Esophagus muscularis mucosa (tissue), 4 donors: ENCODE measurements at regions not wholly inside any gene's neighbourhood (a gene's known extent, or its start where the extent isn't known, plus 50 kb on each side); places are given as distances from the start of the nearest gene placed in this dataset.

Experiments used
- DNase-seq: peaks from one replicate; pipeline ENCODE4 v3.0.0-alpha.2; 2017; ENCODE audit errors: extremely low spot score
- H3K27ac ChIP-seq, 4 donors: fragments of 200-600 bp; sonication (generic); replicated peaks in 1 of 4; 1 replicate in 3 of 4; 2 replicates in 1 of 4; pipeline ENCODE4 v1.5.1; 2016 to 2019; ENCODE audit warnings: mild to moderate bottlenecking in 1 of 4
- H3K27me3 ChIP-seq, 4 donors: fragments of 200-600 bp; sonication (generic); one replicate each; pipeline versions ENCODE4 v1.5.1 to v1.6.0; 2016 to 2019
- H3K36me3 ChIP-seq, 4 donors: fragments of 200-600 bp; sonication (generic); one replicate each; pipeline ENCODE4 v1.5.1; 2016 to 2019
- H3K4me1 ChIP-seq, 4 donors: fragments of 200-600 bp; sonication (generic); one replicate each; pipeline ENCODE4 v1.5.1; 2016 to 2019
- H3K4me3 ChIP-seq, 4 donors: fragments of 200-600 bp; sonication (generic); 1 replicate in 2 of 4; 2 replicates in 2 of 4; pipeline ENCODE4 v1.5.1; 2016 to 2019; ENCODE audit warnings: mild to moderate bottlenecking in 4 of 4, moderate library complexity in 1 of 4
- H3K9me3 ChIP-seq, 4 donors: fragments of 200-600 bp; sonication (generic); 1 replicate in 3 of 4; 2 replicates in 1 of 4; pipeline ENCODE4 v1.5.1; 2016 to 2019
- EP300 ChIP-seq: sonication (generic); formaldehyde crosslinking; IDR thresholded peaks from one replicate; pipeline ENCODE4 v1.6.1; 2017; ENCODE audit warnings: antibody characterized with exemption
- POLR2A ChIP-seq: fragments of 450-650 bp; IDR thresholded peaks from one replicate; pipeline ENCODE4 v1.6.1; 2017; ENCODE audit warnings: antibody characterized with exemption, moderate library complexity, mild to moderate bottlenecking, low read depth
- POLR2AphosphoS5 ChIP-seq, 2 donors: sonication (generic); formaldehyde crosslinking; IDR thresholded peaks; one replicate each; pipeline ENCODE4 v1.6.1; 2017; ENCODE audit warnings: antibody characterized with exemption in 2 of 2
- WGBS: methylation state at CpG from one replicate; pipeline ENCODE4 v1.1.5; 2018; 5-methylcytosine and 5-hydroxymethylcytosine counted together
- intact Hi-C: fragments of 100-400 bp; cut with DNase I; formaldehyde crosslinking; loops from one replicate; pipeline ENCODE4 v1.15.1; 2023
- TF ChIP-seq, protein P1 (sequence below), 3 experiments: fragments of 200-600 bp in 2 of 3; fragments of 450-650 bp in 1 of 3; sonication (generic) in 2 of 3; IDR thresholded peaks; one replicate each; pipeline ENCODE4 v1.5.1; 2017 to 2019; ENCODE audit warnings: antibody characterized with exemption in 3 of 3, mild to moderate bottlenecking in 2 of 3, moderate library complexity in 1 of 3

DNA sequence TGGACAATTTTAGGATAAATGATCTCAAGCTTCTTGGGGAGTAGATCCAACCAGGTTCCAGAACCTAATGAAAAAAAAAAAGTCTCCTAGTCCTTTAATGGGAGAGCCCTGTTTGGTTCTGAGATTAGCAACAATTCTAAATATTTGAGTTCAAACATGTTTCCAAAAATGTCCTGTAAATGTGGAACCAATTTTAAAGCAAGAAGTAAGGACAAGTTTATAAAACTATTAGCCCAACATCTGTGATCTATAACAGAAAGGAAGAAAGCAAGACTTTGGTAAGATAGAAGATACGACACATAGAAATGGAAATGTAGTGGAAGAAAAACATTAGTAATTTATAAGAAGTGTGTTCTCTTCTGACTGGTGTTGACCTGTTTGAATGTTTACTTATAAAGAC lies 79.7 kb upstream of the SLC5A12 start:
- no peaks in the 10 kb centered on the region for H3K27me3 ChIP-seq
- H3K4me3 ChIP-seq, result no peak overlapping the region
- TF ChIP-seq, protein P1, sequence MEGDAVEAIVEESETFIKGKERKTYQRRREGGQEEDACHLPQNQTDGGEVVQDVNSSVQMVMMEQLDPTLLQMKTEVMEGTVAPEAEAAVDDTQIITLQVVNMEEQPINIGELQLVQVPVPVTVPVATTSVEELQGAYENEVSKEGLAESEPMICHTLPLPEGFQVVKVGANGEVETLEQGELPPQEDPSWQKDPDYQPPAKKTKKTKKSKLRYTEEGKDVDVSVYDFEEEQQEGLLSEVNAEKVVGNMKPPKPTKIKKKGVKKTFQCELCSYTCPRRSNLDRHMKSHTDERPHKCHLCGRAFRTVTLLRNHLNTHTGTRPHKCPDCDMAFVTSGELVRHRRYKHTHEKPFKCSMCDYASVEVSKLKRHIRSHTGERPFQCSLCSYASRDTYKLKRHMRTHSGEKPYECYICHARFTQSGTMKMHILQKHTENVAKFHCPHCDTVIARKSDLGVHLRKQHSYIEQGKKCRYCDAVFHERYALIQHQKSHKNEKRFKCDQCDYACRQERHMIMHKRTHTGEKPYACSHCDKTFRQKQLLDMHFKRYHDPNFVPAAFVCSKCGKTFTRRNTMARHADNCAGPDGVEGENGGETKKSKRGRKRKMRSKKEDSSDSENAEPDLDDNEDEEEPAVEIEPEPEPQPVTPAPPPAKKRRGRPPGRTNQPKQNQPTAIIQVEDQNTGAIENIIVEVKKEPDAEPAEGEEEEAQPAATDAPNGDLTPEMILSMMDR (IDR thresholded peaks at IDR 0.05), result no peak
- TF ChIP-seq POLR2AphosphoS5 (IDR thresholded peaks at IDR 0.05) (no peak), EP300 (no peak), POLR2A (no peak)
- H3K36me3 ChIP-seq, result no peaks in the 10 kb centered on the region
- 90% methylated on average over 1 of the region's 1 CpG for WGBS
- H3K4me1 ChIP-seq, result peaks cover 0 to 5% (median 0%) of the 10 kb centered on the region in 4 donors
- intact Hi-C loops, result no loop called here
- no peak for DNase-seq
- peaks cover 0 to 5% (median 0%) of the 10 kb centered on the region in 4 donors for H3K9me3 ChIP-seq
- H3K27ac ChIP-seq, result no peak overlapping the region

DNA sequence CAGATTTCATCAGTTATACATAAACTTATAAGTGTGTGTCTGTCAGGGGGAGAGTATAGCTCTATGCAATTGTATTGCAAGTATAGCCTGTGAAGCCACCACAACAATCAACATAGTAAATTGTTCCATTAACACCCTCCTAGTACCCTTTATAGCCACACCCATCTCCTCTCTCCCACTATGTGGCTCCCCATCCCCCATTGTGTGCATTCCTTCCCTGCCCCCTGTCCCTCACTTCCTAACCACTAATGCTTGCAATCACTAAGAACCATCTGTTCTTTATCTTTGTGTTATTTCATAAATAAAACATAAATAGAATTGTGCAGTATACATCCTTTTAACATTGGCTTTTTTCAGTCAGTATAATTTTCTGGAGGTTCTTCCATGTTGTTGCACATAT lies 83.1 kb upstream of the SLC5A12 start:
- Histone ChIP-seq H3K27ac (no peak overlapping the region), H3K9me3 (peaks cover 0 to 5% (median 0%) of the 10 kb centered on the region in 4 donors), H3K27me3 (no peaks in the 10 kb centered on the region), H3K36me3 (no peaks in the 10 kb centered on the region), H3K4me1 (peaks cover 0 to 5% (median 0%) of the 10 kb centered on the region in 4 donors), H3K4me3 (no peak overlapping the region)
- intact Hi-C loops, result no loop called here
- DNase-seq, result no peak
- TF ChIP-seq, protein P1 (IDR thresholded peaks at IDR 0.05), result no peak
- no peak for TF ChIP-seq POLR2A
- TF ChIP-seq EP300, result no peak
- TF ChIP-seq POLR2AphosphoS5 (IDR thresholded peaks at IDR 0.05), result no peak

- Histone ChIP-seq H3K4me3 (no peak overlapping the region), H3K27ac (no peak overlapping the region), H3K36me3 (no peaks in the 10 kb centered on the region), H3K27me3 (no peaks in the 10 kb centered on the region), H3K9me3 (peaks cover 0 to 5% (median 0%) of the 10 kb centered on the region in 4 donors), H3K4me1 (peaks cover 0 to 5% (median 0%) of the 10 kb centered on the region in 4 donors)
- TF ChIP-seq POLR2A, result no peak
- TF ChIP-seq EP300, result no peak
- TF ChIP-seq, protein P1 (IDR thresholded peaks at IDR 0.05), result no peak
- no peak for TF ChIP-seq POLR2AphosphoS5 (IDR thresholded peaks at IDR 0.05)
- WGBS, result 39% methylated on average over 1 of the region's 1 CpG
- no peak for DNase-seq
- intact Hi-C loops, result no loop called here
These were observed 84.4 kb upstream of the SLC5A12 start for GRCh38 chr11:26806219-26806618.

- intact Hi-C loops, result no loop called here
- DNase-seq, result no peak
- Histone ChIP-seq H3K27me3 (no peaks in the 10 kb centered on the region), H3K36me3 (no peaks in the 10 kb centered on the region), H3K27ac (no peak overlapping the region), H3K4me3 (no peak overlapping the region), H3K4me1 (peaks cover 0 to 14% (median 0%) of the 10 kb centered on the region in 4 donors), H3K9me3 (peaks cover 0 to 15% (median 10%) of the 10 kb centered on the region in 4 donors)
- WGBS, result 40% methylated on average over 1 of the region's 1 CpG
- TF ChIP-seq POLR2A, result no peak
- TF ChIP-seq POLR2AphosphoS5 (IDR thresholded peaks at IDR 0.05), result peak in 1 of 2 donors; percentile 49
These were observed 98.9 kb upstream of the SLC5A12 start for GRCh38 chr11:26820739-26821138.

DNA sequence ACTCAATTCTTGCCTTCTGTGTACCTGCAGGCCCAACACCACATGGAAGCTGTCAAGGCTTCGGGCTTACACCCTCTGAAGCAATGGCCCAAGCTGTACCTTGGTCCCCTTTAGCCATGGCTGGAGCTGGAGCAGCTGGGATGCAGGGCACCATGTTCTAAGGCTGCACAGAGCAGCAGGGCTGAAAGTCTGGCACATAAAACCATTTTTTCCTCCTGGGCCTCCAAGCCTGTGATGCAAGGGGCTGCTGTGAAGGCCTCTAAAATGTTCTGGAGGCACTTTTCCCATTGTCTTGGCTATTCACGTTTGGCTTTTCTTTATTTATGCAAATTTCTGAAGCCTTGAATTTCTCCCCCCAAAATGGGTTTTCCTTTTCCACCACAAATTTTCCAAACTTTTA lies 102.1 kb upstream of the SLC5A12 start:
- TF ChIP-seq, protein P1 (IDR thresholded peaks at IDR 0.05), result no peak
- TF ChIP-seq EP300 (no peak), POLR2A (no peak), POLR2AphosphoS5 (IDR thresholded peaks at IDR 0.05) (no peak)
- no peak for DNase-seq
- Histone ChIP-seq H3K27ac (no peak overlapping the region), H3K4me1 (peaks cover 0 to 35% (median 18%) of the 10 kb centered on the region in 4 donors), H3K36me3 (no peaks in the 10 kb centered on the region), H3K4me3 (no peak overlapping the region), H3K9me3 (peaks cover 0 to 15% (median 10%) of the 10 kb centered on the region in 4 donors), H3K27me3 (no peaks in the 10 kb centered on the region)
- 70% methylated on average over 1 of the region's 2 CpGs for WGBS
- intact Hi-C loops, result no loop called here
